ENCODE measurements at regions not wholly inside any gene's neighbourhood (a gene's known extent, or its start where the extent isn't known, plus 50 kb on each side); places are given as distances from the start of the nearest gene placed in this dataset.

DNA sequence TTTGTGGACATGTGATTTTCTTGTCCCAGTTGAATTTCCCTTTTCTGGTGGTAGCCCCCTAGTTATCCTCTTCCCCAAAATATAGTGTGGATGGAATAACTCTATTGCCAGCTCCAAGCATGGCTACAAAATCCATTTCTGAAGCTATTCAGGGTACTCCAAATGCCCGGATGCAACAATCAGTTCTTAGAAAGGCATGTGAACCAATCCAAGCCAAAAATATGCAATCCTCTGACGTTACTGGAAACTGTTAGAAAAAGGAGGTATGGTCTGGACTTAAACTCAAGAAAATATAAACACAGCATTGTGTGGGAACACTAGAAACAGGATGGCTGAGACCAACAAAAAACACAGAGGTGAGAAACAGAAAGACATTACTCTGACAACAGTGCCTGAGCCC lies 347.0 kb downstream of the GPAM start:
- TF ChIP-seq, protein P1, sequence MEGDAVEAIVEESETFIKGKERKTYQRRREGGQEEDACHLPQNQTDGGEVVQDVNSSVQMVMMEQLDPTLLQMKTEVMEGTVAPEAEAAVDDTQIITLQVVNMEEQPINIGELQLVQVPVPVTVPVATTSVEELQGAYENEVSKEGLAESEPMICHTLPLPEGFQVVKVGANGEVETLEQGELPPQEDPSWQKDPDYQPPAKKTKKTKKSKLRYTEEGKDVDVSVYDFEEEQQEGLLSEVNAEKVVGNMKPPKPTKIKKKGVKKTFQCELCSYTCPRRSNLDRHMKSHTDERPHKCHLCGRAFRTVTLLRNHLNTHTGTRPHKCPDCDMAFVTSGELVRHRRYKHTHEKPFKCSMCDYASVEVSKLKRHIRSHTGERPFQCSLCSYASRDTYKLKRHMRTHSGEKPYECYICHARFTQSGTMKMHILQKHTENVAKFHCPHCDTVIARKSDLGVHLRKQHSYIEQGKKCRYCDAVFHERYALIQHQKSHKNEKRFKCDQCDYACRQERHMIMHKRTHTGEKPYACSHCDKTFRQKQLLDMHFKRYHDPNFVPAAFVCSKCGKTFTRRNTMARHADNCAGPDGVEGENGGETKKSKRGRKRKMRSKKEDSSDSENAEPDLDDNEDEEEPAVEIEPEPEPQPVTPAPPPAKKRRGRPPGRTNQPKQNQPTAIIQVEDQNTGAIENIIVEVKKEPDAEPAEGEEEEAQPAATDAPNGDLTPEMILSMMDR (IDR thresholded peaks at IDR 0.05), result no peak
- TF ChIP-seq POLR2A (IDR thresholded peaks at IDR 0.05), result no peak
- no peak for TF ChIP-seq EP300 (IDR thresholded peaks at IDR 0.05)
